GM13977 (cell line): ENCODE measurements at regions not wholly inside any gene's neighbourhood (a gene's known extent, or its start where the extent isn't known, plus 50 kb on each side); places are given as distances from the start of the nearest gene placed in this dataset.
"Not testable (repeated sequence)": the region's sequence is repeated elsewhere in the genome, so short reads cannot be mapped to it uniquely, and the experiment has no call there.

Experiments
- DNase-seq: peaks from one replicate; pipeline ENCODE4 v3.0.0; 2012; ENCODE audit warnings: low spot score
- in situ Hi-C: fragments of 300-500 bp; cut with MboI; formaldehyde crosslinking; loops from one replicate; pipeline ENCODE4 v1.12.0; 2022; ENCODE audit warnings: low sequenced_read_pairs, low pct_unique_long_range_greater_than_20kb, mixed read lengths, inconsistent platforms; ENCODE audit not compliant: unreplicated experiment
- TF ChIP-seq, protein P1 (sequence below): IDR thresholded peaks from 2 replicates; pipeline ENCODE4 v1.5.1; 2012; ENCODE audit warnings: mild to moderate bottlenecking, control low read depth; ENCODE audit not compliant: insufficient read depth; ENCODE audit errors: extremely low read depth, missing control alignments

DNA sequence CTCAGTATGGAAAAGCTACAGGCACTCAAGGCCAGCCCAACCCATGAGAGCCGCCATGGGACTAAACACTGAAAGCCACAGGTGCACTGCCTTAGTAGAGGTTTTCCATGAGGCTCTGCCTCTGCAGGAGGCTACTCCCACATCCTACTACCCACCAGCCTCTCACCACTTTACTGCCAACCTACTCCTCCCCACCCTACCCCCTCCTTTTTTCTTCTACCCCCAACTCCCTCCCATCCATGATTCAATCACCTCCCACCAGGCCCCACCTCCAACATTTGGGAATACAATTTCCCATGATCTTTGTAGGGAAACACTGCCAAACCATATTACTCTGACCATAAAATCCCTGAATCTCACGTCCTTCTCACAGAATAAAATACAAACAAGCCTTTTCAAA lies 101.6 kb upstream of the CTSV start:
- no peak for DNase-seq
- TF ChIP-seq, protein P1, sequence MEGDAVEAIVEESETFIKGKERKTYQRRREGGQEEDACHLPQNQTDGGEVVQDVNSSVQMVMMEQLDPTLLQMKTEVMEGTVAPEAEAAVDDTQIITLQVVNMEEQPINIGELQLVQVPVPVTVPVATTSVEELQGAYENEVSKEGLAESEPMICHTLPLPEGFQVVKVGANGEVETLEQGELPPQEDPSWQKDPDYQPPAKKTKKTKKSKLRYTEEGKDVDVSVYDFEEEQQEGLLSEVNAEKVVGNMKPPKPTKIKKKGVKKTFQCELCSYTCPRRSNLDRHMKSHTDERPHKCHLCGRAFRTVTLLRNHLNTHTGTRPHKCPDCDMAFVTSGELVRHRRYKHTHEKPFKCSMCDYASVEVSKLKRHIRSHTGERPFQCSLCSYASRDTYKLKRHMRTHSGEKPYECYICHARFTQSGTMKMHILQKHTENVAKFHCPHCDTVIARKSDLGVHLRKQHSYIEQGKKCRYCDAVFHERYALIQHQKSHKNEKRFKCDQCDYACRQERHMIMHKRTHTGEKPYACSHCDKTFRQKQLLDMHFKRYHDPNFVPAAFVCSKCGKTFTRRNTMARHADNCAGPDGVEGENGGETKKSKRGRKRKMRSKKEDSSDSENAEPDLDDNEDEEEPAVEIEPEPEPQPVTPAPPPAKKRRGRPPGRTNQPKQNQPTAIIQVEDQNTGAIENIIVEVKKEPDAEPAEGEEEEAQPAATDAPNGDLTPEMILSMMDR, result no peak
- in situ Hi-C loops, result no loop called here

DNA sequence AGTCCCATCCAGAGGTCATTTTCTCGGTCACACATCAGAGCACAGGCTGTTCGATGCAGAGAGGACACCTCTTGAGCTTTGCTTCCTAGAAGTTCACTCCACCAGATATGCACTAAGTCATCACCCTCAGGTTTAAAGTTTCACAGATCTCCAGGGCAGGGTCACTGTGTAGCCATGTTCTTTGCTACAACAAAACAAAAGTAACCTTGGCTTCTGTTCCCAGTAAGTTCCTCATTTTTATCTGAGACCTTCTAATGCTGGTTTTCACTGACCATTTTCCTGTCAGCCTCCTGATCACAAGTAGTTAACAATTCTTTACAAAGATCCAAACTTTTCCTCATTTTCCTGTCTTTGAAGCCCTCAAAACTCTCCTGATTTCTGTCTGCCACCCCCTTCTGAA lies 97.5 kb upstream of the CTSV start:
- DNase-seq, result no peak
- TF ChIP-seq, protein P1, result no peak
- in situ Hi-C loops, result no loop called here

DNA sequence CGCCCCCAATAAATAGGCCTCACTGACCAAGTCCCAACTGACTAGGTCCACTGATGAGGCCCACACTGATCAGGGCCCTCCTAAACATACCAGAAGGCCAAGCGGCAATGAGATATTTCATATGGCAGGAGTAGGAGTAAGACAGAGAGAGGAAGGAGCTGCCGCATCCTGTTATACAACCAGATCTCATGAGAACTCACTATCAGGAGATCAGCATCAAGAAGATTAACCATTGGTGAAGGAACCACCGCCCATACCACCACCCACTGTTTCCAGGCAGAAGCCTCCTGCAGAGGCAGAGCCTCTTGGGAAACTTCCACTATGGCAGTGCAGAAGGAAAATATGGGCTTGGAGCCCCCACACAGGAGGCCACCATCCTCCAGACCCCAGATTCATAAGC lies 95.0 kb upstream of the CTSV start:
- DNase-seq, in situ Hi-C loops: not testable (repeated sequence)

DNA sequence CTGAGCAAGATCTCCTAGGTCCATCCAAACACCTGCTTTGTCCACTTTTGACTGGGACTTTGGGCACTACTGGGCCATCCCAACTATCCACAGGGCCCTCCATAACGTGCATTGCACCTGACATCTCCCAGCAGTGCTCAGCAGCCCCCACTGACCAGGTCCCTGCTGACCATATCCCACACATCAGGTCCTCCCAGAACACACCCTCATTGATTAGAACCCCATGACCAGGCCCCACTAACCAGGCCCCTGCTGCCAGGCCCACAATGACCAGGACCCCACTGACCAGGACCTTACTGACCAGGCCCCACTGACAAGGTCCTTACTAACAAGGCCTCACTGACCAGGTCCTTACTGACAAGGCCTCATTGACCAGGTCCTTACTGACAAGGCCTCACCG lies 93.9 kb upstream of the CTSV start:
- in situ Hi-C loops, result no loop called here
- TF ChIP-seq, protein P1, result no peak
- DNase-seq, result no peak

DNA sequence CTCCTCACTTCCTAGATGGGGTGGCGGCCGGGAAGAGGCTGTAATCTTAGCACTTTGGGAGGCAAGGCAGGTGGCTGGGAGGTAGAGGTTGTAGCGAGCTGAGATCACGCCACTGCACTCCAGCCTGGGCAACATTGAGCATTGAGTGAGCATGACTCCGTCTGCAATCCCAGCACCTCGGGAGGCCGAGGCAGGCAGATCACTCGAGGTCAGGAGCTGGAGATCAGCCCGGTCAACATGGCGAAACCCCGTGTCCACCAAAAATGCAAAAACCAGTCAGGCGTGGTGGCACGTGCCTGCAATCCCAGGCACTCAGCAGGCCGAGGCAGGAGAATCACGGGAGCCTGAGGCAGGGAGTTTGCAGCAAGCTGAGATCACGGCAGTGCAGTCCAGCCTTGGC lies 91.9 kb upstream of the CTSV start:
- not testable (repeated sequence) for DNase-seq

DNA sequence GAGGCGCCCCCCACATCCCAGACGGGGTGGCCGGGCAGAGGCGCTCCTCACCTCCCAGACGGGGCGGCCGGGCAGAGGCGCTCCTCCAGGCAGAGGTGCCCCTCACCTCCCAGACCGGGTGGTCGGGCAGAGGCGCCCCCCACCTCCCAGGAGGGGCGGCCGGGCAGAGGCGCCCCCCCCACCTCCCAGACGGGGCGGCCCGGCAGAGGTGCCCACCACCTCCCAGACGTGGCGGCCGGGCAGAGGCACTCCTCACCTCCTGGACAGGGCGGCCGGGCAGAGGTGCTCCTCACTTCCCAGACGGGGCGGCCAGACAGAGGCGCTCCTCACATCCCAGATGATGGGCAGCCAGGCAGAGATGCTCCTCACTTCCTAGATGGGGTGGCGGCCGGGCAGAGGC lies 91.4 kb upstream of the CTSV start:
- in situ Hi-C loops, DNase-seq: not testable (repeated sequence)

More for the DNA sequence above, 91.9 kb upstream of the CTSV start:
- in situ Hi-C loops, result not testable (repeated sequence)

DNA sequence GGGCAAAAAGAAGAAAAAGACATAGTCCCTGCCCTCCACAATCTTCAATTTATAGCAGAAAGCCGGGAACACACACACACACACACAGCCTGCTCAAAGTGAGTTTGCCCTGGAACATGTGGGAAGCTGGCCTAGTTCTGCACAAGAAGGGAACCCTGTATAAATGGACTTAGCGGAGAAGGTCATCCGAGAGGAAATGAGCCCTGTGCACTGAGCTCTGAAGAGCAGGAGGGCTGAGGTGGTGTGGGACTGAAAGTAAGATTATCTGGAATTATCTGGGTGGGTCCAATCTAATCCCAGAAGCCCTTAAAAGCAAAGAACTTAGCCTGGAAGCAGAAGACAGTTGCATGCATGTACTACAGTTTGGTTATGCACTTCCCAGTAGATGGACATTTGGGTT lies 90.0 kb upstream of the CTSV start:
- in situ Hi-C loops, result no loop called here
- TF ChIP-seq, protein P1, result no peak
- no peak for DNase-seq

DNA sequence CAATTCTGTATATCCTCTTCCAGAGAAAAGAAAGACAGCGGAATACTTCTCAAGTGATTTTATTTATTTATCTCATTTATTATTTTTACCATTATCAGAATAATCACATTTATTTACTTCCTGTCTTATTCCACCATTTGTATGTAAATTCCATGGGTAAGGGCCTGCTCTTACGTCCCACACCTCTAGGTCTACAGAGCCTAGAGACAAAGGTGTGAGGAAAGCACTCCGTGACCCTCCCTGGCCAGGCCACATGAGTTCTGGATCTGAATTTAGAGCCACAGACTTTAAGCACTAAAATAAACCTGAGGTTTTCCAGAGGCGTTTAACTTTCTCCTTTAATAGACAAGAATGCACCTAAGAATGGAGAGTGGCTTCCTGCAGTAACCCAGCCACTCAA lies 85.3 kb upstream of the CTSV start:
- DNase-seq, result no peak
- TF ChIP-seq, protein P1, result no peak
- in situ Hi-C loops, result loop anchor here (25.0 kb wide), 1 partner anchor 262 kb away; the partner anchor contains the start of gene ZNF782

DNA sequence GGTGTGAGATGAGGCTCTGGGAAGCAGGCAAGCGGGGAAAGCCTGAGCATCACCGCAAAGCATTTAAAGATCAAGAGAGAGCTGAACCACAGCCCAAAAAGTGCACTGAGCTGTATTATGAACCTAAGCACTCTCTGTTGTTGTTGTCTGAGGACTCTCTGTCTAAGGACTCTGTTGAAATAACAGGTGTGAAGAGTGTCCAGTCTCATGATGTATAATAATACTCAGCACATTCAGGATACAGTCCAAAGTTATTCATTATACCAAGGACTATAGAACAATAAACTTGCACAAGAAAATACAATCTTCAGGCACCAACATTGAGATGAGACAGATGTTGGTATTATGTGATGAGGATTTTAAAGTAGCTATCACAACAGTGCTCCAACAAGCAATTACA lies 71.8 kb upstream of the CTSV start:
- TF ChIP-seq, protein P1, result no peak
- no peak for DNase-seq
- in situ Hi-C loops, result loop anchor here (25.0 kb wide), 1 partner anchor 248 kb away; the partner anchor contains the start of gene ZNF782
